ENCODE measurements at regions not wholly inside any gene's neighbourhood (a gene's known extent, or its start where the extent isn't known, plus 50 kb on each side); places are given as distances from the start of the nearest gene placed in this dataset.

DNA sequence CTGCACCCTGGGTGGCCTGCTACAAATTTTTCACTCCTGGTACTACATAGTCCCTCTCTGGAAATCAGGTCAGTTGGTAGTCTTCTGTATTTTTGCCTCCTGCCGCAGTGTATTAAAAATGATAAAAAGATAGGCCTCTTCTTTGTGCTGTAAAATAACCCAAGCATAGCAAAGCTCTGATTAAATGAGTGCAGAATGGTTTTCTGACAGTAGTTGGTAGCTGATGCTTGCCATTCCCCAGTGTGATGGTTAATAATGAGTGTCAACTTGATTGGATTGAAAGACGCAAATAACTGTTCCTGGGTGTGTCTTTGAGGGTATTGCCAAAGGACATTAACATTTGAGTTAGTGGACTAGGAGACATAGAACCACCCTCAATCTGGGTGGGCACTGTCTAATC is 264.4 kb upstream of the ZNF717 start:
- Histone ChIP-seq H3K9me3 (ENCODE audit: insufficient read depth, low read depth, low read length) (no peaks in the 10 kb centered on the region), H3K36me3 (ENCODE audit: insufficient read depth, low read length) (no peaks in the 10 kb centered on the region), H3K79me2 (ENCODE audit: insufficient read depth, low read length) (no peaks in the 10 kb centered on the region), H4K20me1 (ENCODE audit: insufficient read depth, low read length, poor library complexity, severe bottlenecking) (no peaks in the 10 kb centered on the region), H3K4me1 (ENCODE audit: insufficient read depth, low read length, poor library complexity, severe bottlenecking) (no peaks in the 10 kb centered on the region), H3F3A (ENCODE audit: low read depth) (no peaks in the 10 kb centered on the region), H3K4me2 (ENCODE audit: low read depth, low read length, poor library complexity, severe bottlenecking) (no peak overlapping the region), H2AFZ (ENCODE audit: low read length) (no peak overlapping the region), H3K9me2 (replicated peaks; ENCODE audit: low read depth, low read length) (no peaks in the 10 kb centered on the region), H3K4me3 (ENCODE audit: low read length, poor library complexity, severe bottlenecking) (no peak overlapping the region), H3K27me3 (ENCODE audit: insufficient read depth, low read length, poor library complexity, severe bottlenecking) (no peaks in the 10 kb centered on the region), H3K9ac (ENCODE audit: low read depth, low read length, poor library complexity, severe bottlenecking) (no peak overlapping the region)
- TF ChIP-seq, protein P1, sequence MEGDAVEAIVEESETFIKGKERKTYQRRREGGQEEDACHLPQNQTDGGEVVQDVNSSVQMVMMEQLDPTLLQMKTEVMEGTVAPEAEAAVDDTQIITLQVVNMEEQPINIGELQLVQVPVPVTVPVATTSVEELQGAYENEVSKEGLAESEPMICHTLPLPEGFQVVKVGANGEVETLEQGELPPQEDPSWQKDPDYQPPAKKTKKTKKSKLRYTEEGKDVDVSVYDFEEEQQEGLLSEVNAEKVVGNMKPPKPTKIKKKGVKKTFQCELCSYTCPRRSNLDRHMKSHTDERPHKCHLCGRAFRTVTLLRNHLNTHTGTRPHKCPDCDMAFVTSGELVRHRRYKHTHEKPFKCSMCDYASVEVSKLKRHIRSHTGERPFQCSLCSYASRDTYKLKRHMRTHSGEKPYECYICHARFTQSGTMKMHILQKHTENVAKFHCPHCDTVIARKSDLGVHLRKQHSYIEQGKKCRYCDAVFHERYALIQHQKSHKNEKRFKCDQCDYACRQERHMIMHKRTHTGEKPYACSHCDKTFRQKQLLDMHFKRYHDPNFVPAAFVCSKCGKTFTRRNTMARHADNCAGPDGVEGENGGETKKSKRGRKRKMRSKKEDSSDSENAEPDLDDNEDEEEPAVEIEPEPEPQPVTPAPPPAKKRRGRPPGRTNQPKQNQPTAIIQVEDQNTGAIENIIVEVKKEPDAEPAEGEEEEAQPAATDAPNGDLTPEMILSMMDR (conservative IDR thresholded peaks at IDR 0.05; ENCODE audit: low read length): no peak
- no peak for TF ChIP-seq EZH2phosphoT487 (IDR thresholded peaks at IDR 0.05; ENCODE audit: borderline replicate concordance)

DNA sequence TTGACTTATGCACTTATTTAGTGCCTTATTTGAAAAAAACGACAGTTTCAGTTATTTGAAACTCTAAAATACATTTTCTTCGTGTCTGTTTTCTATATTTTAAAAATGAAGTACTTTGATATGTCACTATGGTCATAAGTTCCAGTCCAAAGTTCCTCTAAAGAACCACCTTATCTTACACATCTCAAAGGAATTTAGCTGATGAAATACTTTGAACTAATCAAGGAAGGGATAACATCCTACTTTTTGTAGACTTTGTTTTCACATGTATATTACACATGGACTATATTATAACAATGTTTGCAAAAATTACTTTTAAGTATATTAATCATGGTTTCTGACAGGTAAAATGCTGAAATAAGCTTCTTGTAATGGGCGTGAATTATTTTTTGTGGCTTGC is 265.8 kb upstream of the ZNF717 start:
- TF ChIP-seq, protein P1 (conservative IDR thresholded peaks at IDR 0.05; ENCODE audit: low read length): no peak
- TF ChIP-seq EZH2phosphoT487 (IDR thresholded peaks at IDR 0.05; ENCODE audit: borderline replicate concordance): no peak
- no peaks in the 10 kb centered on the region for H4K20me1 ChIP-seq (ENCODE audit: insufficient read depth, low read length, poor library complexity, severe bottlenecking)
- H3K27me3 ChIP-seq (ENCODE audit: insufficient read depth, low read length, poor library complexity, severe bottlenecking): no peaks in the 10 kb centered on the region
- H3K4me3 ChIP-seq (ENCODE audit: low read length, poor library complexity, severe bottlenecking): no peak overlapping the region
- no peaks in the 10 kb centered on the region for H3K9me2 ChIP-seq (replicated peaks; ENCODE audit: low read depth, low read length)
- H3K36me3 ChIP-seq (ENCODE audit: insufficient read depth, low read length): no peaks in the 10 kb centered on the region
- H3K4me2 ChIP-seq (ENCODE audit: low read depth, low read length, poor library complexity, severe bottlenecking): no peak overlapping the region
- H3K79me2 ChIP-seq (ENCODE audit: insufficient read depth, low read length): no peaks in the 10 kb centered on the region
- H3K4me1 ChIP-seq (ENCODE audit: insufficient read depth, low read length, poor library complexity, severe bottlenecking): no peaks in the 10 kb centered on the region
- H2AFZ ChIP-seq (ENCODE audit: low read length): no peak overlapping the region
- no peaks in the 10 kb centered on the region for H3K9me3 ChIP-seq (ENCODE audit: insufficient read depth, low read depth, low read length)
- H3F3A ChIP-seq (ENCODE audit: low read depth): no peaks in the 10 kb centered on the region
- no peak overlapping the region for H3K9ac ChIP-seq (ENCODE audit: low read depth, low read length, poor library complexity, severe bottlenecking)

DNA sequence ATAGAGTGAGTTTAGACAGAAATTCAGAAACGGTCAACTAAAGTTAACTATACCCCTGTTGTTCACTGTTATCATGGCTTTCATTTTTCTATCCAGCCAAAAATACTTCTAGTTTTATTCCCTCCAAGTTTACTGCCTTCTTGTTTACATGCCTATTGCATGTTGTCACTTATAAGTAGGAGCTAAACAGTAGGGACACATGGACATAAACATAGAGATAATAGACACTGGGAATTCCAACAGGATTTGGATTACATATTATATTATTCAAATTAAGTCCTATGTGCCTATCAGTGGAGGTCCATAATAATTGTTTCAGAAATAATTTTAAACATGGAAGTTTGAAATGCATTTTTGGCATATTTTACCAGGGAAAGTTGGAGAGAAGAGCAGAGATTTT is 269.1 kb upstream of the ZNF717 start:
- no peaks in the 10 kb centered on the region for H4K20me1 ChIP-seq (ENCODE audit: insufficient read depth, low read length, poor library complexity, severe bottlenecking)
- no peak overlapping the region for H3K4me3 ChIP-seq (ENCODE audit: low read length, poor library complexity, severe bottlenecking)
- H2AFZ ChIP-seq (ENCODE audit: low read length): no peak overlapping the region
- no peaks in the 10 kb centered on the region for H3K9me3 ChIP-seq (ENCODE audit: insufficient read depth, low read depth, low read length)
- no peaks in the 10 kb centered on the region for H3K79me2 ChIP-seq (ENCODE audit: insufficient read depth, low read length)
- H3F3A ChIP-seq (ENCODE audit: low read depth): no peaks in the 10 kb centered on the region
- no peaks in the 10 kb centered on the region for H3K36me3 ChIP-seq (ENCODE audit: insufficient read depth, low read length)
- no peak overlapping the region for H3K9ac ChIP-seq (ENCODE audit: low read depth, low read length, poor library complexity, severe bottlenecking)
- no peaks in the 10 kb centered on the region for H3K4me1 ChIP-seq (ENCODE audit: insufficient read depth, low read length, poor library complexity, severe bottlenecking)
- no peak for TF ChIP-seq EZH2phosphoT487 (IDR thresholded peaks at IDR 0.05; ENCODE audit: borderline replicate concordance)
- TF ChIP-seq, protein P1 (conservative IDR thresholded peaks at IDR 0.05; ENCODE audit: low read length): no peak
- no peak overlapping the region for H3K4me2 ChIP-seq (ENCODE audit: low read depth, low read length, poor library complexity, severe bottlenecking)
- H3K27me3 ChIP-seq (ENCODE audit: insufficient read depth, low read length, poor library complexity, severe bottlenecking): no peaks in the 10 kb centered on the region
- H3K9me2 ChIP-seq (replicated peaks; ENCODE audit: low read depth, low read length): no peaks in the 10 kb centered on the region

Measured in Loucy (cell line).